H9 (cell line): ENCODE measurements at regions not wholly inside any gene's neighbourhood (a gene's known extent, or its start where the extent isn't known, plus 50 kb on each side); places are given as distances from the start of the nearest gene placed in this dataset.

Experiments used
- DNase-seq: peaks from one replicate; pipeline ENCODE4 v3.0.0-alpha.2; 2017
- H2AFZ ChIP-seq: one replicate; pipeline ENCODE4 v1.6.1; 2013; ENCODE audit warnings: mild to moderate bottlenecking, low read length, control low read depth, moderate library complexity
- H2AK5ac ChIP-seq: 2 replicates; pipeline ENCODE4 v1.6.1; 2013; ENCODE audit warnings: low read length, control low read depth, mixed read lengths; ENCODE audit not compliant: insufficient read length
- H2BK120ac ChIP-seq: one replicate; pipeline ENCODE4 v1.6.1; 2013; ENCODE audit warnings: low read depth, mild to moderate bottlenecking, low read length, control low read depth, inconsistent platforms; ENCODE audit not compliant: poor library complexity, severe bottlenecking
- H2BK12ac ChIP-seq: 2 replicates; pipeline ENCODE4 v1.6.1; 2013; ENCODE audit warnings: low read length, control low read depth, mixed read lengths, low read depth; ENCODE audit not compliant: insufficient read length
- H2BK15ac ChIP-seq: 2 replicates; pipeline ENCODE4 v1.6.1; 2013; ENCODE audit warnings: low read depth, low read length, control low read depth
- H2BK20ac ChIP-seq: one replicate; pipeline ENCODE4 v1.6.1; 2013; ENCODE audit warnings: low read depth, mild to moderate bottlenecking, low read length, control low read depth, inconsistent platforms; ENCODE audit not compliant: poor library complexity, severe bottlenecking
- H2BK5ac ChIP-seq: 2 replicates; pipeline ENCODE4 v1.6.1; 2013; ENCODE audit warnings: low read length, control low read depth, mixed read lengths; ENCODE audit not compliant: insufficient read length
- H3K14ac ChIP-seq: 2 replicates; pipeline ENCODE4 v1.6.1; 2013; ENCODE audit warnings: low read length, control low read depth; ENCODE audit not compliant: insufficient read depth
- H3K18ac ChIP-seq: 2 replicates; pipeline ENCODE4 v1.6.1; 2013; ENCODE audit warnings: low read depth, mild to moderate bottlenecking, mixed read lengths, low read length, control low read depth; ENCODE audit not compliant: insufficient read length
- H3K23ac ChIP-seq: 2 replicates; pipeline ENCODE4 v1.6.1; 2013; ENCODE audit warnings: low read length, control low read depth, mixed read lengths, low read depth; ENCODE audit not compliant: insufficient read length
- H3K23me2 ChIP-seq: 2 replicates; pipeline ENCODE4 v1.6.1; 2013; ENCODE audit warnings: low read depth, mild to moderate bottlenecking, mixed read lengths, low read length, control low read depth; ENCODE audit not compliant: insufficient read length, poor library complexity, severe bottlenecking
- H3K27ac ChIP-seq: 2 replicates; pipeline ENCODE4 v1.5.1; 2013; ENCODE audit warnings: low read length, control low read depth, mixed read lengths, low read depth; ENCODE audit not compliant: insufficient read length
- H3K27me3 ChIP-seq: 2 replicates; pipeline ENCODE4 v1.6.1; 2013; ENCODE audit warnings: low read length, control low read depth, inconsistent platforms; ENCODE audit not compliant: insufficient read depth
- H3K4ac ChIP-seq: 2 replicates; pipeline ENCODE4 v1.6.1; 2013; ENCODE audit warnings: low read depth, mild to moderate bottlenecking, control low read depth, inconsistent platforms, low read length, moderate library complexity
- H3K4me1 ChIP-seq: 2 replicates; pipeline ENCODE4 v1.6.1; 2013; ENCODE audit warnings: low read length, control low read depth, inconsistent platforms; ENCODE audit not compliant: insufficient read depth
- H3K4me2 ChIP-seq: 2 replicates; pipeline ENCODE4 v1.6.1; 2013; ENCODE audit warnings: low read length, control low read depth, mixed read lengths; ENCODE audit not compliant: insufficient read length, insufficient read depth
- H3K56ac ChIP-seq: 2 replicates; pipeline ENCODE4 v1.6.1; 2013; ENCODE audit warnings: low read depth, mild to moderate bottlenecking, mixed read lengths, low read length, control low read depth; ENCODE audit not compliant: insufficient read length
- H3K79me1 ChIP-seq: 2 replicates; pipeline ENCODE4 v1.6.1; 2013; ENCODE audit warnings: low read depth, mild to moderate bottlenecking, moderate library complexity, low read length, control low read depth, inconsistent platforms; ENCODE audit not compliant: insufficient read depth, poor library complexity, severe bottlenecking
- H3K79me2 ChIP-seq: 2 replicates; pipeline ENCODE4 v1.6.1; 2013; ENCODE audit warnings: low read length, control low read depth, inconsistent platforms; ENCODE audit not compliant: insufficient read depth
- H3K9ac ChIP-seq: 2 replicates; pipeline ENCODE4 v1.6.1; 2013; ENCODE audit warnings: low read length, control low read depth, mixed read lengths; ENCODE audit not compliant: insufficient read length; ENCODE audit errors: extremely low read depth
- H3K9me3 ChIP-seq: one replicate; pipeline ENCODE4 v1.6.1; 2013; ENCODE audit warnings: low read depth, low read length, inconsistent platforms; ENCODE audit not compliant: control insufficient read depth
- H3T11ph ChIP-seq: one replicate; pipeline ENCODE4 v1.6.1; 2013; ENCODE audit warnings: mild to moderate bottlenecking, low read length, control low read depth, inconsistent platforms
- H4K20me1 ChIP-seq: one replicate; pipeline ENCODE4 v1.6.1; 2013; ENCODE audit not compliant: control insufficient read depth, insufficient read length, insufficient read depth
- H4K5ac ChIP-seq: 2 replicates; pipeline ENCODE4 v1.6.1; 2013; ENCODE audit warnings: low read depth, mild to moderate bottlenecking, mixed read lengths, low read length, control low read depth; ENCODE audit not compliant: insufficient read length
- H4K8ac ChIP-seq: replicated peaks from 2 replicates; pipeline ENCODE4 v1.6.1; 2013; ENCODE audit warnings: low read length, control low read depth, mixed read lengths, low read depth; ENCODE audit not compliant: insufficient read length
- H4K91ac ChIP-seq: 2 replicates; pipeline ENCODE4 v1.6.1; 2013; ENCODE audit warnings: low read depth, mild to moderate bottlenecking, moderate library complexity, mixed read lengths, low read length, control low read depth; ENCODE audit not compliant: insufficient read length
- H3K27ac Mint-ChIP-seq, 3 experiments: 2 replicates in 2 of 3; 3 replicates in 1 of 3; pipeline ENCODE4 v1.8.0; 2020 to 2021; ENCODE audit warnings: mixed read lengths in 3 of 3, mild to moderate bottlenecking in 1 of 3, moderate library complexity in 1 of 3
- H3K27me3 Mint-ChIP-seq: 2 replicates; pipeline ENCODE4 v1.8.0; 2021; ENCODE audit warnings: low read depth, mild to moderate bottlenecking, moderate library complexity, mixed read lengths
- H3K36me3 Mint-ChIP-seq, 3 experiments: 2 replicates in 2 of 3; 3 replicates in 1 of 3; pipeline ENCODE4 v1.8.0; 2020 to 2021; ENCODE audit warnings: low read depth in 3 of 3, mixed read lengths in 3 of 3; ENCODE audit not compliant: insufficient read depth in 1 of 3
- H3K4me1 Mint-ChIP-seq, 2 experiments: 2 replicates each; pipeline ENCODE4 v1.8.0; 2020; ENCODE audit warnings: mixed read lengths in 2 of 2
- H3K4me3 Mint-ChIP-seq, 2 experiments: 2 replicates in 1 of 2; 3 replicates in 1 of 2; pipeline ENCODE4 v1.8.0; 2020 to 2021; ENCODE audit warnings: mild to moderate bottlenecking in 2 of 2, mixed read lengths in 2 of 2, moderate library complexity in 1 of 2
- H3K9me3 Mint-ChIP-seq, 2 experiments: 2 replicates in 1 of 2; 3 replicates in 1 of 2; pipeline ENCODE4 v1.8.0; 2020; ENCODE audit warnings: mild to moderate bottlenecking in 2 of 2, mixed read lengths in 2 of 2, moderate library complexity in 1 of 2
- WGBS: extraction: QIAGEN DNeasy Blood & Tissue Kit; methylation state at CpG from one replicate; pipeline ENCODE4 v1.1.7; 2013; ENCODE audit warnings: missing lambda C conversion rate, low lambda C conversion rate, mixed read lengths; ENCODE audit not compliant: insufficient read length; ENCODE audit errors: extremely low coverage; 5-methylcytosine and 5-hydroxymethylcytosine counted together
- TF ChIP-seq, protein P1 (sequence below): fragments of 200-600 bp; sonication (generic); conservative IDR thresholded peaks from 3 replicates; pipeline ENCODE4 v1.8.0; 2021; ENCODE audit warnings: antibody characterized with exemption, mild to moderate bottlenecking

DNA sequence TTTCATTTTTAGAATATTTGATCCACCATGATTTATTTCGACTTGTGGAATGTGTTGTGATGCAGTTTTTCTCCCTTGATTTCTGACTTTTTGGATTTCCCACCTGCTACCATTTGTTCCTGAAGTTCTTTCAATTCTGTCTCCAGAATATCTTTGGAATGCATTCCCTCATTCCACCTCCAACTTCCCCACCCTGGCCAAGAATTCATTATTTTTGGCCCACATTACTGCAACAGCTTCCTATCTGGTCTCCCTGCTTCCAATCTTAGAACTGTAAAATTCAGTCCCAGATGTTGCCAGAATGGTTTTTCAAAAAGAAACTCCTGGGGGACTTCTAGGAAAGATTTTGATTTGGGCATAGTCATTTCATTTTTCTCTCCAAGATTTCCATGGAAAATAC, 182.3 kb upstream of the HS3ST4 start:
- no peaks in the 10 kb centered on the region for H3K4me1 Mint-ChIP-seq
- Histone ChIP-seq H3K4me1 (no peaks in the 10 kb centered on the region), H4K91ac (no peak overlapping the region), H3K79me1 (no peaks in the 10 kb centered on the region), H3K27me3 (no peaks in the 10 kb centered on the region), H3K4ac (no peak overlapping the region), H2BK120ac (no peak overlapping the region), H3K23ac (no peak overlapping the region), H2BK15ac (no peak overlapping the region), H2BK20ac (no peak overlapping the region), H3K23me2 (no peaks in the 10 kb centered on the region), H3K4me2 (no peak overlapping the region), H2AFZ (no peak overlapping the region), H4K20me1 (no peaks in the 10 kb centered on the region), H2BK5ac (no peak overlapping the region), H3K27ac (no peak overlapping the region), H4K8ac (no peak overlapping the region), H2AK5ac (no peak overlapping the region), H3K79me2 (no peaks in the 10 kb centered on the region), H2BK12ac (no peak overlapping the region), H3K9me3 (no peaks in the 10 kb centered on the region), H3K18ac (no peak overlapping the region), H4K5ac (no peak overlapping the region), H3K14ac (no peak overlapping the region), H3K56ac (no peak overlapping the region), H3K9ac (no peak overlapping the region), H3T11ph (no peak overlapping the region)
- DNase-seq: no peak
- H3K27ac Mint-ChIP-seq: no peak overlapping the region
- TF ChIP-seq, protein P1, sequence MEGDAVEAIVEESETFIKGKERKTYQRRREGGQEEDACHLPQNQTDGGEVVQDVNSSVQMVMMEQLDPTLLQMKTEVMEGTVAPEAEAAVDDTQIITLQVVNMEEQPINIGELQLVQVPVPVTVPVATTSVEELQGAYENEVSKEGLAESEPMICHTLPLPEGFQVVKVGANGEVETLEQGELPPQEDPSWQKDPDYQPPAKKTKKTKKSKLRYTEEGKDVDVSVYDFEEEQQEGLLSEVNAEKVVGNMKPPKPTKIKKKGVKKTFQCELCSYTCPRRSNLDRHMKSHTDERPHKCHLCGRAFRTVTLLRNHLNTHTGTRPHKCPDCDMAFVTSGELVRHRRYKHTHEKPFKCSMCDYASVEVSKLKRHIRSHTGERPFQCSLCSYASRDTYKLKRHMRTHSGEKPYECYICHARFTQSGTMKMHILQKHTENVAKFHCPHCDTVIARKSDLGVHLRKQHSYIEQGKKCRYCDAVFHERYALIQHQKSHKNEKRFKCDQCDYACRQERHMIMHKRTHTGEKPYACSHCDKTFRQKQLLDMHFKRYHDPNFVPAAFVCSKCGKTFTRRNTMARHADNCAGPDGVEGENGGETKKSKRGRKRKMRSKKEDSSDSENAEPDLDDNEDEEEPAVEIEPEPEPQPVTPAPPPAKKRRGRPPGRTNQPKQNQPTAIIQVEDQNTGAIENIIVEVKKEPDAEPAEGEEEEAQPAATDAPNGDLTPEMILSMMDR: no peak
- H3K9me3 Mint-ChIP-seq: peaks cover 0 to 2% of the 10 kb centered on the region in 2 experiments; a peak in 1 of 5 replicates
- no CpG with 5 or more reads among the region's 1 CpG for WGBS
- peaks cover 3% of the 10 kb centered on the region; the same call in 1 of the 2 replicates for H3K27me3 Mint-ChIP-seq
- no peaks in the 10 kb centered on the region for H3K36me3 Mint-ChIP-seq
- no peak overlapping the region for H3K4me3 Mint-ChIP-seq
